ENCODE measurements at regions not wholly inside any gene's neighbourhood (a gene's known extent, or its start where the extent isn't known, plus 50 kb on each side); places are given as distances from the start of the nearest gene placed in this dataset.

GRCh38 chr4:24475756-24476155 is 108.6 kb downstream of the DHX15 start:
- no peak for TF ChIP-seq RARB (CRISPR knock-in tag; IDR thresholded peaks at IDR 0.05)
- no peak for TF ChIP-seq ZFP3 (CRISPR knock-in tag; IDR thresholded peaks at IDR 0.05)
- TF ChIP-seq SNAI2 (CRISPR knock-in tag; IDR thresholded peaks at IDR 0.05): no peak
- no peak for TF ChIP-seq GLIS3 (CRISPR knock-in tag; IDR thresholded peaks at IDR 0.05)
